ENCODE measurements at regions not wholly inside any gene's neighbourhood (a gene's known extent, or its start where the extent isn't known, plus 50 kb on each side); places are given as distances from the start of the nearest gene placed in this dataset.

GRCh38 chr13:50319635-50320255 lies 304.5 kb downstream of the KCNRG start:
- DNase-seq, result no peak

GRCh38 chr13:50320271-50320862 lies 305.1 kb downstream of the KCNRG start:
- no peak for DNase-seq

- DNase-seq, result no peak
Observed at GRCh38 chr13:50322006-50322405, 306.8 kb downstream of the KCNRG start.

- no peak for DNase-seq
Observed at GRCh38 chr13:50323440-50324065, 308.3 kb downstream of the KCNRG start.

- no peak for DNase-seq
Observed at GRCh38 chr13:50326271-50326670, 311.0 kb downstream of the KCNRG start.

GRCh38 chr13:50326811-50327210 lies 311.6 kb downstream of the KCNRG start:
- DNase-seq, result no peak

GRCh38 chr13:50334115-50334778 lies 319.0 kb downstream of the KCNRG start:
- DNase-seq, result no peak

GRCh38 chr13:50334944-50335343 lies 319.7 kb downstream of the KCNRG start:
- no peak for DNase-seq

- DNase-seq, result no peak
Observed at GRCh38 chr13:50339271-50339670, 324.0 kb downstream of the KCNRG start.

GRCh38 chr13:50340146-50340545 lies 324.9 kb downstream of the KCNRG start:
- DNase-seq, result no peak

- DNase-seq, result no peak
Observed at GRCh38 chr13:50340551-50341287, 325.5 kb downstream of the KCNRG start.

- DNase-seq, result no peak
Observed at GRCh38 chr13:50341526-50341925, 326.3 kb downstream of the KCNRG start.

- DNase-seq, result no peak
Observed at GRCh38 chr13:50344717-50345116, 329.5 kb downstream of the KCNRG start.

GRCh38 chr13:50345804-50346203 lies 330.6 kb downstream of the KCNRG start:
- DNase-seq, result no peak

- no peak for DNase-seq
Observed at GRCh38 chr13:50348371-50348770, 333.1 kb downstream of the KCNRG start.

GRCh38 chr13:50352720-50353480 lies 337.7 kb downstream of the KCNRG start:
- DNase-seq, result no peak

- no peak for DNase-seq
Observed at GRCh38 chr13:50353651-50354415, 338.6 kb downstream of the KCNRG start.

GRCh38 chr13:50355797-50356196 lies 340.6 kb downstream of the KCNRG start:
- no peak for DNase-seq

- DNase-seq, result no peak
Observed at GRCh38 chr13:50357136-50357535, 341.9 kb downstream of the KCNRG start.

GRCh38 chr13:50357586-50358118 lies 342.4 kb downstream of the KCNRG start:
- DNase-seq, result peak; percentile 71

Measured in skin of body (tissue), 1 donor.